ENCODE measurements at regions not wholly inside any gene's neighbourhood (a gene's known extent, or its start where the extent isn't known, plus 50 kb on each side); places are given as distances from the start of the nearest gene placed in this dataset.

GRCh38 chr2:175441181-175441761 is 259.8 kb upstream of the ATP5MC3 start:
- TF ChIP-seq CTCF (conservative IDR thresholded peaks at IDR 0.05; ENCODE audit: low read depth, low read length) (no peak), EZH2 (IDR thresholded peaks at IDR 0.05; ENCODE audit: borderline replicate concordance, low read depth, low read length, poor library complexity, severe bottlenecking) (no peak)

All from A673 (cell line).